HG02571 (cell line): ENCODE measurements at regions not wholly inside any gene's neighbourhood (a gene's known extent, or its start where the extent isn't known, plus 50 kb on each side); places are given as distances from the start of the nearest gene placed in this dataset.
"Not testable (repeated sequence)": the region's sequence is repeated elsewhere in the genome, so short reads cannot be mapped to it uniquely, and the experiment has no call there.

Experiments
- ATAC-seq: cut with Tn5 transposase; IDR thresholded peaks from one replicate; pipeline ENCODE4 v1.9.1; 2021; ENCODE audit warnings: mild to moderate bottlenecking, moderate library complexity; ENCODE audit not compliant: unreplicated experiment

GRCh38 chr10:46198516-46198915 lies 88.3 kb upstream of the ANTXRL start:
- ATAC-seq = no peak

GRCh38 chr10:46202405-46202804 lies 84.4 kb upstream of the ANTXRL start:
- not testable (repeated sequence) for ATAC-seq

- ATAC-seq = not testable (repeated sequence)
Observed at GRCh38 chr10:46204482-46205102, 82.2 kb upstream of the ANTXRL start.

- not testable (repeated sequence) for ATAC-seq
Observed at GRCh38 chr10:46210427-46210826, 76.4 kb upstream of the ANTXRL start.

- ATAC-seq = no peak
Observed at GRCh38 chr10:46215426-46215825, 71.4 kb upstream of the ANTXRL start.

GRCh38 chr10:46216003-46216634 lies 70.7 kb upstream of the ANTXRL start:
- no peak for ATAC-seq

- ATAC-seq = no peak
Observed at GRCh38 chr10:46216836-46217751, 69.7 kb upstream of the ANTXRL start.

GRCh38 chr10:46217752-46218453 lies 68.9 kb upstream of the ANTXRL start:
- no peak for ATAC-seq

GRCh38 chr10:46218921-46219320 lies 67.9 kb upstream of the ANTXRL start:
- no peak for ATAC-seq

GRCh38 chr10:46219431-46219990 lies 67.3 kb upstream of the ANTXRL start:
- not testable (repeated sequence) for ATAC-seq

- ATAC-seq = no peak
Observed at GRCh38 chr10:46220187-46220586, 66.6 kb upstream of the ANTXRL start.

GRCh38 chr10:46220872-46221538 lies 65.8 kb upstream of the ANTXRL start:
- ATAC-seq = no peak

- ATAC-seq = no peak
Observed at GRCh38 chr10:46222364-46222935, 64.3 kb upstream of the ANTXRL start.

GRCh38 chr10:46223064-46223480 lies 63.7 kb upstream of the ANTXRL start:
- ATAC-seq = no peak

- no peak for ATAC-seq
Observed at GRCh38 chr10:46223626-46224413, 63.0 kb upstream of the ANTXRL start.

- no peak for ATAC-seq
Observed at GRCh38 chr10:46224414-46224682, 62.4 kb upstream of the ANTXRL start.

GRCh38 chr10:46225597-46225996 lies 61.2 kb upstream of the ANTXRL start:
- no peak for ATAC-seq

- no peak for ATAC-seq
Observed at GRCh38 chr10:46226232-46226631, 60.6 kb upstream of the ANTXRL start.

GRCh38 chr10:46226900-46227558 lies 59.8 kb upstream of the ANTXRL start:
- ATAC-seq = no peak
